GM18861 (cell line): ENCODE measurements at regions not wholly inside any gene's neighbourhood (a gene's known extent, or its start where the extent isn't known, plus 50 kb on each side); places are given as distances from the start of the nearest gene placed in this dataset.

Source experiments
- ATAC-seq: cut with Tn5 transposase; IDR thresholded peaks from one replicate; pipeline ENCODE4 v1.9.1; 2021; ENCODE audit not compliant: unreplicated experiment

GRCh38 chr1:200319148-200319547 is 90.7 kb downstream of the ZNF281 start:
- no peak for ATAC-seq

- no peak for ATAC-seq
These were observed 92.6 kb downstream of the ZNF281 start for GRCh38 chr1:200317236-200317635.

- no peak for ATAC-seq
These were observed 93.6 kb downstream of the ZNF281 start for GRCh38 chr1:200316148-200316803.

- no peak for ATAC-seq
These were observed 95.6 kb downstream of the ZNF281 start for GRCh38 chr1:200314085-200314750.

- ATAC-seq: no peak
These were observed 98.6 kb downstream of the ZNF281 start for GRCh38 chr1:200311256-200311655.

- ATAC-seq: no peak
These were observed 99.0 kb downstream of the ZNF281 start for GRCh38 chr1:200310824-200311223.

- ATAC-seq: no peak
These were observed 102.1 kb downstream of the ZNF281 start for GRCh38 chr1:200307755-200308066.

GRCh38 chr1:200306944-200307754 is 102.7 kb downstream of the ZNF281 start:
- peak; percentile 51 for ATAC-seq

- no peak for ATAC-seq
These were observed 104.0 kb downstream of the ZNF281 start for GRCh38 chr1:200305806-200306205.

GRCh38 chr1:200304171-200304570 is 105.7 kb downstream of the ZNF281 start:
- no peak for ATAC-seq

GRCh38 chr1:200302921-200303290 is 106.9 kb downstream of the ZNF281 start:
- no peak for ATAC-seq

GRCh38 chr1:200302192-200302920 is 107.5 kb downstream of the ZNF281 start:
- ATAC-seq: peak; percentile 41

- no peak for ATAC-seq
These were observed 108.7 kb downstream of the ZNF281 start for GRCh38 chr1:200301152-200301551.

GRCh38 chr1:200299571-200299970 is 110.3 kb downstream of the ZNF281 start:
- no peak for ATAC-seq

GRCh38 chr1:200298242-200298641 is 111.6 kb downstream of the ZNF281 start:
- no peak for ATAC-seq

- ATAC-seq: no peak
These were observed 113.7 kb downstream of the ZNF281 start for GRCh38 chr1:200296091-200296661.

GRCh38 chr1:200294241-200294640 is 115.6 kb downstream of the ZNF281 start:
- no peak for ATAC-seq

- no peak for ATAC-seq
These were observed 117.1 kb downstream of the ZNF281 start for GRCh38 chr1:200292699-200293098.

- ATAC-seq: no peak
These were observed 118.7 kb downstream of the ZNF281 start for GRCh38 chr1:200291106-200291505.

- peak; percentile 62 for ATAC-seq
These were observed 119.7 kb downstream of the ZNF281 start for GRCh38 chr1:200290010-200290685.

- ATAC-seq: no peak
These were observed 121.6 kb downstream of the ZNF281 start for GRCh38 chr1:200288226-200288625.
